ENCODE measurements at regions not wholly inside any gene's neighbourhood (a gene's known extent, or its start where the extent isn't known, plus 50 kb on each side); places are given as distances from the start of the nearest gene placed in this dataset.

DNA sequence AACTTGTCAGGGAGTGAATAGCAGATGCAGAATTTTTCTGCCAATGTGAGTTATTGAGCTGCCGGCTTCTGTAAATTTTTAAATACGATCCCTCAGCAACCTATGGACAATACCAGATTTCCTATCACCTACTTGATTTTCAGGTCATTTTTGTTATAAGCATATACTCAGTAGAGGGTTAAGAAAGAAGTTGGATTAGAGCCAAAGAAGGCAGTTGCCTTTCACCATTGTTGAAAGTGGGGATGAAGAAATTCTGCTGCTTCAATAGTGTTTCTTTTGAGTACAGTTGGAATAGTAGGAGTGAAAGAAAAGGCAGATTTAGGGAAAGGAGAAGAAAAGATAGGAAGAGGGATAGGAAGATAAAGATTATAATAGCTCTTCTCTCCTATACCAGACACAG, 197.1 kb downstream of the ATP23 start:
- Histone ChIP-seq H2AK5ac (ENCODE audit: low read depth, low read length) (no peak overlapping the region), H4K5ac (ENCODE audit: low read depth, low read length) (no peak overlapping the region), H2BK120ac (ENCODE audit: low read depth, low read length) (no peak overlapping the region), H4K91ac (ENCODE audit: insufficient read depth, low read depth, low read length) (no peak overlapping the region), H4K20me1 (ENCODE audit: insufficient read depth, low read length) (no peaks in the 10 kb centered on the region), H4K8ac (ENCODE audit: low read depth in 2 of 2, low read length in 2 of 2) (no peak overlapping the region), H3K18ac (ENCODE audit: low read depth, low read length) (no peak overlapping the region), H3K23ac (ENCODE audit: low read depth, low read length) (no peak overlapping the region), H2AK9ac (replicated peaks; ENCODE audit: low read depth, low read length, poor library complexity) (no peak overlapping the region), H3K27ac (ENCODE audit: insufficient read depth, low read length) (no peak overlapping the region), H3K27me3 (ENCODE audit: control insufficient read depth, insufficient read depth, low read length) (no peaks in the 10 kb centered on the region), H2BK20ac (ENCODE audit: low read depth, low read length) (no peak overlapping the region), H3K4me3 (ENCODE audit: insufficient read depth, low read depth, low read length) (no peak overlapping the region), H2AFZ (replicated peaks; ENCODE audit: low read length, poor library complexity) (no peak overlapping the region), H3K9me1 (ENCODE audit: insufficient read depth, low read length) (no peaks in the 10 kb centered on the region), H3K9me3 (ENCODE audit: control insufficient read depth, insufficient read depth, low read length) (no peaks in the 10 kb centered on the region), H2BK5ac (ENCODE audit: low read depth, low read length, poor library complexity, severe bottlenecking) (no peak overlapping the region), H3K4me1 (ENCODE audit: control insufficient read depth, insufficient read depth, low read length) (no peaks in the 10 kb centered on the region), H3K9ac (ENCODE audit: low read depth, low read length) (no peak overlapping the region), H3K79me1 (ENCODE audit: low read depth in 1 of 2, low read length in 2 of 2) (no peaks in the 10 kb centered on the region), H3K4ac (ENCODE audit: low read depth, low read length) (no peak overlapping the region), H3K36me3 (ENCODE audit: control insufficient read depth, insufficient read depth, low read length) (no peaks in the 10 kb centered on the region), H3K56ac (ENCODE audit: extremely low read depth, insufficient read depth, low read length) (no peak overlapping the region), H3K4me2 (ENCODE audit: low read depth, low read length) (no peak overlapping the region), H2BK15ac (ENCODE audit: low read depth, low read length) (no peak overlapping the region), H3K14ac (replicated peaks; ENCODE audit: low read depth, low read length) (no peak overlapping the region)
- ATAC-seq (ENCODE audit: low read depth): no peak
- in situ Hi-C loops (cut with MboI; ENCODE audit: low sequenced_read_pairs) (no loop called here), dilution Hi-C loops (cut with HindIII; ENCODE audit: low sequenced_read_pairs, unreplicated experiment) (no loop called here), intact Hi-C loops (cut with micrococcal nuclease) (no loop called here)
- ChIA-PET CTCF (no interaction called here), POLR2A (ENCODE audit: unreplicated experiment) (no interaction called here)
- BruUV-seq (replicated peaks): no TSS peak
- TF ChIP-seq POLR2A (IDR thresholded peaks at IDR 0.05; ENCODE audit: low read depth, low read length): no peak
- TF ChIP-seq MXI1 (IDR thresholded peaks at IDR 0.05; ENCODE audit: borderline replicate concordance, low read depth, low read length): no peak
- no peak for TF ChIP-seq CEBPB (IDR thresholded peaks at IDR 0.05; ENCODE audit: low read depth, low read length)
- TF ChIP-seq CHD1 (IDR thresholded peaks at IDR 0.05; ENCODE audit: low read depth, low read length): no peak
- TF ChIP-seq MAFK (IDR thresholded peaks at IDR 0.05; ENCODE audit: low read depth, low read length): no peak
- TF ChIP-seq MAZ (IDR thresholded peaks at IDR 0.05; ENCODE audit: borderline replicate concordance, low read depth, low read length): no peak
- no peak for TF ChIP-seq FOS (IDR thresholded peaks at IDR 0.05; ENCODE audit: low read depth, low read length)
- TF ChIP-seq, protein P1, sequence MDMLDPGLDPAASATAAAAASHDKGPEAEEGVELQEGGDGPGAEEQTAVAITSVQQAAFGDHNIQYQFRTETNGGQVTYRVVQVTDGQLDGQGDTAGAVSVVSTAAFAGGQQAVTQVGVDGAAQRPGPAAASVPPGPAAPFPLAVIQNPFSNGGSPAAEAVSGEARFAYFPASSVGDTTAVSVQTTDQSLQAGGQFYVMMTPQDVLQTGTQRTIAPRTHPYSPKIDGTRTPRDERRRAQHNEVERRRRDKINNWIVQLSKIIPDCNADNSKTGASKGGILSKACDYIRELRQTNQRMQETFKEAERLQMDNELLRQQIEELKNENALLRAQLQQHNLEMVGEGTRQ (IDR thresholded peaks at IDR 0.05; ENCODE audit: low read depth, low read length): no peak
- no peak for TF ChIP-seq SMC3 (IDR thresholded peaks at IDR 0.05; ENCODE audit: low read depth, low read length)
- TF ChIP-seq BHLHE40 (IDR thresholded peaks at IDR 0.05; ENCODE audit: low read depth, low read length): no peak
- no peak for TF ChIP-seq RAD21 (IDR thresholded peaks at IDR 0.05; ENCODE audit: low read length)
- TF ChIP-seq, protein P2, sequence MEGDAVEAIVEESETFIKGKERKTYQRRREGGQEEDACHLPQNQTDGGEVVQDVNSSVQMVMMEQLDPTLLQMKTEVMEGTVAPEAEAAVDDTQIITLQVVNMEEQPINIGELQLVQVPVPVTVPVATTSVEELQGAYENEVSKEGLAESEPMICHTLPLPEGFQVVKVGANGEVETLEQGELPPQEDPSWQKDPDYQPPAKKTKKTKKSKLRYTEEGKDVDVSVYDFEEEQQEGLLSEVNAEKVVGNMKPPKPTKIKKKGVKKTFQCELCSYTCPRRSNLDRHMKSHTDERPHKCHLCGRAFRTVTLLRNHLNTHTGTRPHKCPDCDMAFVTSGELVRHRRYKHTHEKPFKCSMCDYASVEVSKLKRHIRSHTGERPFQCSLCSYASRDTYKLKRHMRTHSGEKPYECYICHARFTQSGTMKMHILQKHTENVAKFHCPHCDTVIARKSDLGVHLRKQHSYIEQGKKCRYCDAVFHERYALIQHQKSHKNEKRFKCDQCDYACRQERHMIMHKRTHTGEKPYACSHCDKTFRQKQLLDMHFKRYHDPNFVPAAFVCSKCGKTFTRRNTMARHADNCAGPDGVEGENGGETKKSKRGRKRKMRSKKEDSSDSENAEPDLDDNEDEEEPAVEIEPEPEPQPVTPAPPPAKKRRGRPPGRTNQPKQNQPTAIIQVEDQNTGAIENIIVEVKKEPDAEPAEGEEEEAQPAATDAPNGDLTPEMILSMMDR (conservative IDR thresholded peaks at IDR 0.05; ENCODE audit: low read depth, low read length): no peak
- TF ChIP-seq, protein P3, sequence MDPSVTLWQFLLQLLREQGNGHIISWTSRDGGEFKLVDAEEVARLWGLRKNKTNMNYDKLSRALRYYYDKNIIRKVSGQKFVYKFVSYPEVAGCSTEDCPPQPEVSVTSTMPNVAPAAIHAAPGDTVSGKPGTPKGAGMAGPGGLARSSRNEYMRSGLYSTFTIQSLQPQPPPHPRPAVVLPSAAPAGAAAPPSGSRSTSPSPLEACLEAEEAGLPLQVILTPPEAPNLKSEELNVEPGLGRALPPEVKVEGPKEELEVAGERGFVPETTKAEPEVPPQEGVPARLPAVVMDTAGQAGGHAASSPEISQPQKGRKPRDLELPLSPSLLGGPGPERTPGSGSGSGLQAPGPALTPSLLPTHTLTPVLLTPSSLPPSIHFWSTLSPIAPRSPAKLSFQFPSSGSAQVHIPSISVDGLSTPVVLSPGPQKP (IDR thresholded peaks at IDR 0.05; ENCODE audit: borderline replicate concordance, low read depth, low read length): no peak
- no peak for TF ChIP-seq RFX5 (IDR thresholded peaks at IDR 0.05; ENCODE audit: low read depth, low read length)
- whole genome bisulfite sequencing, 2 experiments (ENCODE audit: extremely low coverage in 2 of 2, insufficient read length in 1 of 2): no CpG with 5 or more reads among the region's 2 CpGs
- DNase-seq: no peak
